NT2/D1 (cell line): ENCODE measurements at regions not wholly inside any gene's neighbourhood (a gene's known extent, or its start where the extent isn't known, plus 50 kb on each side); places are given as distances from the start of the nearest gene placed in this dataset.

ENCODE experiments used
- SUZ12 ChIP-seq: IDR thresholded peaks from 2 replicates; pipeline ENCODE4 v1.6.1; 2011; ENCODE audit not compliant: insufficient read length, insufficient read depth; ENCODE audit errors: extremely low read depth
- YY1 ChIP-seq: IDR thresholded peaks from 2 replicates; pipeline ENCODE4 v1.6.1; 2011; ENCODE audit not compliant: insufficient read length, insufficient read depth
- ZNF274 ChIP-seq: IDR thresholded peaks from 2 replicates; pipeline ENCODE4 v1.6.1; 2011; ENCODE audit warnings: mild to moderate bottlenecking, low read depth, low read length

DNA sequence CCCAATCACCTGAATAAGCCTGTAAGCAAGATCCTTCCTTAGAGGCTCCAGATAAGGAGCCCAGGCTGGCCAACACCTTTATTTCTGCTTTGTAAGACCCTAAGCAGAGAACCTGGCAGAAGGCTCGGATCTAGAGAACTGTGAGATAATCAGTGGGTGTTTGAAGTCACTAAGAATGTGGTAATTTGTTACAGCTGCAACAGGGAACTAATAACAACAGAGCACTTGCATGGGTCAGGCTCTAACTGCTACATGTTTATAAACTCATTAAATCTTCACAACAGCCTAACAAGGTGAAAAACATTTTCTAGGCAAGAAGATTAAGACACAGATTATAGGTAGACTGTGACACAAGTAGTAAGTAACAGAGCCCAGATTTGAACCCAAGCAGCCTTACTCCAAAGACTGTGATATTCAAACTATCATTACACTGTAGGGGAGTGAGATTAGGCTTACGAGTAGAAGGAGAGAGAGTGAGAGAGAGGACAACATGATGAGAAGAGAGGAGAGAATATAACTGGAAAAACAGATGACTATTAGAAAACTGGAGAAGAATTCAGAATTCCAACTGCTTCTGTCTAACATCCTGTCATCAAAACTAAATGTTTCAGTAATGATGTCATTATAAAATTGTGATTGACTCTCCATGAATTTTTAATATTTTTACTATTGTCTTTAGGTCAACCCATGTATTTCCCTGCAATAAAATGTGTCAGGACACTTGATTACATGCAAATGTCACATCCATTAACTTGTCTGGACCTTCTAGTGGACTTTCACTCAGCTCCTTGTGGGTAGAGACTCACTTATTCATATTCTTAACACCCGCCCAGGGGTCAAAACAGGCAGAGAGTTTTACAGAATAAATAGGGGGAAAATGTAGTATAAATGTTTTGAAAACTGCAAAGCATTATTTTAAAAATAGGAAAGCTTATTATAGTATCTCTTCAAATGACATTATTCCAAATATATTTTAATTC, 290.9 kb upstream of the RGMB start:
- TF ChIP-seq SUZ12 (no peak), YY1 (no peak), ZNF274 (no peak)
